Activated T-cell treated with anti-CD3 and anti-CD28 coated beads for 48 hours (primary cell): ENCODE measurements at regions not wholly inside any gene's neighbourhood (a gene's known extent, or its start where the extent isn't known, plus 50 kb on each side); places are given as distances from the start of the nearest gene placed in this dataset.
A peak's percentile ranks its signal among the peaks of the same experiment; 100 is the strongest.

Experiments used
- DNase-seq: peaks from one replicate; pipeline ENCODE4 v3.0.0-alpha.2; 2020; ENCODE audit warnings: low read depth

DNA sequence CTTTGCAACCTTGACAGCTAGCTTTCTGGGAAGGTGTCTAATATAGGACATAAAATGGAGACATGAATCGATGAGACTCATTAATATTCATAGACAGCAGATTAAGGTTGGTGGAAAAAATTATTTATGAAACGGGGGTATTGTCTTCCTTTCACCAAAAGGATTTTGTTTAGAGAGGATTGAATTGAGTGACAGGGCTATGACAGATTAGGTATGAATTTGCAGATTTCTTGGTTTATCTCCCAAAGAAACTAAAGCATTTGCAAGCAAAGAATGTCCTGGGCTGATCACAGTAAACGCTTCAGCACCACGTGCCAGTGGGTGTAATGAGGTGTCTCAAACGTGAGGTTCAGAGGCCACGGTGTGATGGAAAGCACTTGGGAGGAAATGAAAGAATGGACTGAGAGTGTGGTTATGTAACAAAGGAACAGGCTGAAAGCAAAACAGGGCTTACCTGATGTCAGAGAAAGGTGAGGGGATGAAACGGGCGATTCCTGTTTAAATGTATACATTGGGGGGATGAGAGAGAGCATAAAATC lies 329.2 kb upstream of the NPVF start:
- DNase-seq, result no peak

DNA sequence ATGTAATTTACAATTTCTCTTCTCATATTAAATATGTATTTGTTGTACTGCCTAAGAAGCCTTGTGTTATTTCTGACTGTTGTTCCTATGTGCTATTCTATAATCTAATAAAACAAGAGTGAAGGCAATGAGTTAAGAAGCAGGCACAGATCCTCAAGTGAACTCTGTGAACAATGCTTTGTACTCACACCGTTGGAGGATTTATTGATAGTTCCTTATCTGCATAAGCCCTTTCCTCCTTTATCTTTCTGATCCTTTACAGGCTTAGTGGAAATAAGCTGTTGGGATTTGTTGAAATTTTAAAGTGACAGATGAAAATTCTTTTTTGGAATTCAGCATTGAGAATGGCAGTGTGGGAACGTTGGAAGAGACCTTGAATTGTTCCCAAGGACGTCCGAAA lies 329.6 kb upstream of the NPVF start:
- DNase-seq, result no peak

DNA sequence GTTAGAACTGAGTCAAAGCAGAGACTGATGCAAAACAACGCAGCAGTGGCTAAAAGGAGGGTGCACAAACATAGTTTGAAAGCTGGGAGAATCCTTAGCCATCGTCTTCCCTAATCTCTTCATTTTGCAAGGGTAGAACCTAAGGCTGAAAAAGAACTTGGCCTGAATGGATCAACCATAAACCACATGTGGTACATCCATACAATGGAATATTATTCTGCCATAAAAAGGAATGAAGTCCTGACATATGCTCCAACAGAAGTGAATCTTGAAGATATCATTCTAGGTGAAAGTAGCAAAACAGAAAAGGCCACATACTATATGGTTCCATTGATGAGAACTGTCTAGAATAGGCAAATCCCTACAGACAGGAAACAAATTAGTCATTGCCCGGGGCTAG lies 330.3 kb upstream of the NPVF start:
- DNase-seq, result no peak

DNA sequence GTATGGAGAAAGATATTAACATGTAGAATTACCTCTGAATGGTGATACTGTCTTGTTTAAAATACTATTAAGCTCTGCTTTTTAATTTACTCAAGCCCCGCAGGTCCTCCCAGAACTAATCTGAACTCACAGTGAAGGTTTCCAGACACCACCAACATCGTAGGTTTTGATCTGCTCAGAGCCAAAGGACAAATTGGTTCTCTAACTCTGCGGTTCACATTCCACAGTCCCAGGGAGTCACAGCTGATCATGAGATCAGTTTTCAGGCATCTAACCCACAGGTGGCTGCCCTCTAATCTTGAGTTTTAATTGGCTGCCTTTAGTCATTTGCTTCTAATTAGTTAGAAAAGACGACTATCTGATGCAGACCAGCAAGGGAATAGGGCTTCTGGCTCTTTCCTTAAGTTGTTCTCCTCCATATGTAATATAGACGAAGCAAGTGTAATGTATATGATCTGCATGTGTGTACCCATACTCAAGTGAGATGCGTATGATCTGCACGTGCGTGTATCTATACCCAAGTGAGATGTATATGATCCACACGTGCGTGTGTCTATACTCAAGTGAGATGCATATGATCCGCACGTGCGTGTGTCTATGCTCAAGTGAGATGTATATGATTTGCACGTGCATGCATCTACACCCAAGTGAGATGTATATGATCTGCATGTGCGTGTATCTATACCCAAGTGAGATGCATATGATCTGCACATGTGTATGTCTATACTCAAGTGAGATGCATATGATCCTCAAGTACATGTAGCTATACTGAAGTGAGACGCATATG lies 331.5 kb upstream of the NPVF start:
- DNase-seq, result no peak

DNA sequence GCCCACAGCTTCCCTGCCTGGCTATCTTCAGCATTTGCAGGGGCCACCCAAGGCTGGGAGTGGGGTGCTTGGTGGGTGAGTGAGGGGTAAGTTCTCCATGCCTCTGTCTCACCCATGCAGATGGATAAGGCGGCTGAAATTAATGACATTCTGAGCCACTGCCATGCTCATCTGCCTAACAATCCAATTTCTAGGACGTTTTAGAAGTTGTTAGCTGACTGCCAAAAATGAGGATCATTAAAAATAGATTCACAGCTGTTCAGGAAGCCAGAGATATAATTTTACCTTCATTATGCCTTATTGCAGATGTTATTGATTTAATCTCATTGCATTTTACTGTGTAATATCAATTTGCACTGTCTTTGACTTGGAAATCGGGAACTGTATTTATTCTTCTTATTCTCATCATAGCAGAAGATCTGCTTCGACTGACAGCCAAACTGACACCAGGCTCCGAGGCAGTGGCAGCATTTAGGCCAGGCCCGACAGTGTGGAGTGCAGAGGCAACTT lies 334.4 kb upstream of the NPVF start:
- DNase-seq, result no peak

DNA sequence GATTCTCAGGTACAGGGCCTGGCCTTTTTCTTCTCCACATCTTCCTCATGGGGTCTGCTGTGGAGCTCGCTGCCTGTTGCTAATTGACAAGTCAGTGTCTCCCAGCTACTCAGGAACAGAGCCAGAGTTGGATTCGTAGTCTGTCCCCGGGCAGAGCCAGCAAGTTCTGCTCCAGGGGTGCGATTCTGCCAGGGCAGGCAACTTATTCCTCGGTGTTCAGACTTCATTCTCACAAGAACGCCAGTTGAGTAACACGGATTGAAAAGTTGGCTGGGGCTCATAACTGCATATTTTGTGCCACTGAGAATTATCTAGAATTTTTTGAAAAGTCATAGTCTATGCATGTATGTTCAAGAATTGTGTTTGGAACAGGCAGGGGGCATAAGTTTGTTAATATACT lies 336.7 kb upstream of the NPVF start:
- DNase-seq, result no peak

DNA sequence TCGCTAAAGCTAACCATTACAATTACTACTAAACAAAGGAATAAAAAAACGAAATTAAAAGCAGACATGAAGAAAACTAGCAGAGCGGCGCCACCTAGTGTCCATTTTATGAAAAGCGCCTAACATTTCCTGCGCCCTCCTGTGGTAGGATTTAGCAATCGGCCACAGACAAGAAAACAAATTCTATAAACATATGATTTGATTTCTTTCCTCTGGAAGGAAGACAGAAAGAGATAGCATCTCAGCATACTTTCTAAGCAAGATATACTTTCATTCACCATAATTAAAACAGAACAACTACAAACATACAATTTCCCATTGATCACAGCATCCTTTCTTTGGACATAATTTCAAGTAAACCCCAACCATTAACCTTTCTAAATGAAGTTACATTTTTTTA lies 337.7 kb upstream of the NPVF start:
- DNase-seq, result peak; percentile 43

DNA sequence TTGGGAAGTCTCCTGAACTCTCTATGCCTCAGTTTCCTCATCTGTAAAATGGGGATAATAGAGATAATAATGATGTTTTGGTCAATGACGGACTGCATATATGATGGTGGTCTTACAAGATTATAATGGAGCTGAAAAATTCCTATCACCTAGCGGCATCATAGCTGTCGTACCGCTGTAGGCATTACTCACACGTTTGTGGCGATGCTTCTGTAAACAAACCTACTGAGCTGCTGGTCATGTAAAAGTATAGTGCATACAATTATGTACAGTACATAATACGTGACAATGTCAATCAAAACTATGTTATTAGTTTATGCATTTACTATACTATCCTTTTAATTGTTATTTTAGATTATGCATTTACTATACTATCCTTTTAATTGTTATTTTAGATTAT lies 339.1 kb upstream of the NPVF start:
- no peak for DNase-seq

DNA sequence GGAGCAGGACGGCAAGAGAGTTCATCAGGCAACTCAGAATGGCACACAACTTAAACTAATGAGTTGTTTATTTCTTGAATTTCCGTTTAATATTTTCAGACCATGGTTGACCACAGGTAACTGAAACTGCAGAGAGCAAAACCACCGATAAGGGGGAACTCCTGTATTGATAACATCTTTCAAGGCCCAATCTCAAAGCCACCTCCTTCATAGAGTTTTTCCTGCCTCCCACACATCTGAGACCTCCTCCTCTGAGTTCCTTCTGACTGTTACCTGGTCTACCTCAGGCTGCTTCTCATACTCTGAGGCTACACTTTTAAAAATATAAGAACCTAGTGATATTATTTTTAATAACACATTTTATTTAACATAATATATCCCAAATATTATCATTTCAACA lies 341.5 kb upstream of the NPVF start:
- no peak for DNase-seq

DNA sequence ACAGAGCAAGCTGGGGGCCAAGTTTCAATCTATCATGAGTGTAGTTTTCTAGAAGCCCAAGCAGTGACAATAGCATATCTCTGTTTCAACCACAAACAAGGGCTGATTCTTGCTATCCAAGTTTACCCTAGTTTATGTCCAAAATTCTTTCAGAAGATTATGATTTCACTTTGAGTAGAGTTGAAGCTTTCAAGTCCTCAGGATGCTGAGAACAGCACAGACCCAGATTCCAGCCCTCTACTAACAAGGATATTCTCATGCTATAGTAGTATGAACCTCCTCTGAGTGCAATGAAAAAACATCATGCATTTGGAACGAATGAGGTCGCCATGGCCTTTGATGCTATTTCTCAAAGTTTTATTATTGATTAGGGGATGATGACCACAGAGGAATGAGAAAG lies 344.1 kb upstream of the NPVF start:
- DNase-seq, result no peak

DNA sequence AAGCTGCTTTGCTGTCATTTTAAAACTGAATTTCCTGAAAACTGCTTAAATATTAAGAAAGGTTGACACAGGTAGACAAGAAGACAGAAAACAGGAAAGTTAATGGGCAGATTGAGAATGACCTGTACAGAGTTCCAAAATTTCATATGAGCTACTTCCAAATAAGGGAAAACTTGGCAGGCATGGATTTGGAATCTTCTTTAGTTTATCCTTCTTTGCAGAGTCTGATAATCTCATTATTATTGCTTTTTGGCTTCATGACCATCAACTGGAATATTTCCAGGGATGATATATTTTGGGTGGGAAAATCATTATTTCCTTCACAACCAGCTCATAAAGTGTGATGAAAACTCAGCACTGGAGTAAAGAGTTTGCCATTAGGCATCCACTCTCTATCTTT lies 346.5 kb upstream of the NPVF start:
- DNase-seq, result no peak

DNA sequence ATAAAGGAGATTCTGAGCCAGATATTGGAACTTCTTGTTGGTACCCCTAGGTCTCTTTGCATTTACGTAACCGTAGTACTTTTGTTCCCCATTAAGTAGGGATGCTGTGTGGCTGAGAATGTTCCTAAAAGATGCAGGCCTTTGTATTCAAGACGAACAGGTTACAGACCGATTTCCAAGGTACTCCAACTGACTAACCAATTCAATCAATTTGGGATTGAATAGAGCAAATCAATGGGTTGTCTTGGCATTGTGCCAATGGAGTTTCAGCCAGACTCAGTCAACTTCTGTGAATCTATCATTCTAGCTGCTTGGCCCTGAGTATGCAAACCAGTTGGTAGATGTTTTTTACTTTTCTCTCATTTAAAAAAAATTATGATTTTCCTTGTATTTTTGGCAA lies 347.3 kb upstream of the NPVF start:
- no peak for DNase-seq

DNA sequence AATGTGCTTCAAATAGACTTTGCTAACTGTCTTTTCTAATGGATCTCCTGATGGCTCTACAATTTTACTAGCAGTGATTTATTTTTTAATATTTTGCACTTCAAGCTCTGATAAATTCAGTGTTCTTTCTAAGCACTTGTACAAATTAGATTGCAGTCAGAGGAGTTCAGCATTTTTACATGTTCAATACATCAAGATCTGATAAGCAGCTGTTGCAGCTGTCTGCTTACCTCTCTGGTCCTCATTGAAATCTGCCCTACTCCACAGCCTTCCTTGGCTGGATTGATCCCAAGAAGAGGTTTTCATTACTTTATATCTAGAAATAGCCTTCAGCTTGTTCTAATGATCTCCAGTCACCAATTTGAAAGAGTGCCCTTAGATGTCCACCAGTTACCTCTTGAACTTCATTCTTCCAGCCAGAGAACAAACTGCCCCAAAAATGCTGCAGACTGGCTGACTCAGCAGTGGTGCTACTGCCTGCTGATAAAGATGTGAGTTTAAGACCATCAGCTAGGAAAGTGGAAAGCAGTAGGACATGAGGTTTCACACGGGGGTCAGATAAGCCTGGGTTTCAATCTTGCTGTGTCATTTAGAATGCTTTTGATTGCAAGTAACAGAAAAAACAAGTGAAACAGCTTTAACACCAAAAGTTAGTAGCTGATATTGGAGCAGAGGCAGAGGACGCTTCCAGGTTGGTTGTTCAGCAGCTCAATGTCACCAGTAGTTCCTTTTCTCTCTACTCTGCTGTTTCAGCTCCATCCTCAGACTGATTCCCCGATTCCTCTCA lies 350.9 kb upstream of the NPVF start:
- no peak for DNase-seq

DNA sequence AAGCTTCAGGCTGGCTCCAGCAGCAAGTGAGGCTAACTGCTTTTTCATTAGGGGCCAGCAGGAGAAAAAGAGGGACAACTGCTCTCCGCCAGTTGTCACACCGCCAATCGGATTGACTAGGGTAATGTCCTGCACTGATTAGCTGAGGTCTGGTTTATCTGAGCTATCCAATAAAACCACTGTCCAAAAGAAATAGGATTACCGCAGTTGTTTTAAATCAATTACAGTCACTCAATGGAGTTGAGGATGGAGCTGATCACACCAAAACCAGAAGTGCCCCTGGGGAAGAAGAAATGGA lies 351.4 kb upstream of the NPVF start:
- DNase-seq, result no peak

DNA sequence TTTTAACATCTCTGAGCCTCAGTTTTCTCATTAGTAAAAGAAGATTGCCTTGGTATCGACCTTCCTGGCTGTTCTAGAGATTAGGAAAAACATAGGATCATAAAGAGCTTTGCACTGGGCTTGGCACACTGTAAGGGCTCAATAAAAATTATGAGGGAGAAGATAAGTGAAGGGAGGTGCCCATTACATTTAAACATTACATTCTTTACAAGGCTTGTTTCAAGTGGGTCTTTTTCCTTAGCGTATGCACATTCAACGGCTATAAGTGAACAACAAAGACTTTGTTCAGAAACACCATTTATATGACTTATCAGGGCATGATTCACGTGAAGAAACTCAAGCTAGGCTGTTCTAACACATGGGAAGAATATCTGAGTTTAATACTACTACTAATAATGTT lies 351.9 kb upstream of the NPVF start:
- DNase-seq, result no peak

DNA sequence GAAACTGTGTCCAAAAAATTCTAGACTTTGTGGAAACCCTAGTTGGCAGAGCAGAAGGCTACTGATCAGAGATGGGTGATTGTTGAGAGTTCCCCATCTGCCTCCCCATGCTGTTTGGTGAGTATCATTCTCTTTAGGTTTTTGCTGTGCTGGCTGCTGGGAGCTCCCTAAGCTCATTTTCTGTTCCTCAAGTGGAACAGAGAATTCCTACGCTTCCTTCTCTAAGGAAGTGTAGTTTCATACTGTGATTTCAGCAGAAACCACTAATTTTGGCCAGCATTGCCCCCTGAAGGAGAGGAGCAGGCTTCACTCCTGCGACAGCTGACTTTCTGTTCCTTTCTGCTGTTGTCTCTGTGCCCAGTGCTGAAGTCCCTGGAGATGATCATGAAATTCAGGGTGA lies 355.3 kb upstream of the NPVF start:
- no peak for DNase-seq

DNA sequence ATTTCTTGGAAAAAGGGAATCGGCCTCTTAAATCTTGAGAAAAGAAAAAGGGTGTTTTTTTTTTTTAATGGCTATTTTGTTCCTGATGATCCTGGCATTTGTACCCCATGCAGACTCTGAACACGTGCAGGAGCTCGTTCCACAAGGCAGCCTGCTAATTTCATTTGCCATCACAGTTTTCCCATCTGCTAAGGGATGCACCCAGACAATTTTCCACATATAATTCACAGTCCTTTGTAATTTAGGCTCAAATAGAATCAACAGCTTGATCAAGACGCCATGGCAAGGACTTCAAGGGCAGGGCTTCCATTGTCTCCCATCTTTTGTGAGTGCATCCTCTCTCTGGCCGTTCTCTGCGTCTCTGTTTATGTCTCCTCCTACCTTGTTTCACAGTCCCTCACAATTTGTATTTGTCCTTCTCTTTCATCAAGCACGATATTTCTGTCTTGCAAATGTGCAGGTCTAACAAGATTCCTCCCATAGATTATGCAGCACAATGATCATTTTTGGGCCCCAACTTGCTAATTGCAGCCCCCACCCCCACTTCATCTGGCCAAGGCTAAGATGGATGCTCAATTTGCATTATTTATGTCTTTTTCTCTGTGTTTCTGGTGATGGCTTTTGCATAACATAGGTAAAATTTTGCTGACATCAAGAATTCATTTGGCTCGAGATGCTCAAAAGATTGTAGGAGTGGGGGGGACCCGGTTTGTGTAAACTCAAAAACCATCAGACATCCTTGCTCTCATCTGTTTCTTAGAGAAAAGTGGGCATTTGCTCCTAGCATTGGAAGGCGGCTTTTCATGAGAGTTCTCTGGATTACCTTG lies 356.0 kb upstream of the NPVF start:
- no peak for DNase-seq

DNA sequence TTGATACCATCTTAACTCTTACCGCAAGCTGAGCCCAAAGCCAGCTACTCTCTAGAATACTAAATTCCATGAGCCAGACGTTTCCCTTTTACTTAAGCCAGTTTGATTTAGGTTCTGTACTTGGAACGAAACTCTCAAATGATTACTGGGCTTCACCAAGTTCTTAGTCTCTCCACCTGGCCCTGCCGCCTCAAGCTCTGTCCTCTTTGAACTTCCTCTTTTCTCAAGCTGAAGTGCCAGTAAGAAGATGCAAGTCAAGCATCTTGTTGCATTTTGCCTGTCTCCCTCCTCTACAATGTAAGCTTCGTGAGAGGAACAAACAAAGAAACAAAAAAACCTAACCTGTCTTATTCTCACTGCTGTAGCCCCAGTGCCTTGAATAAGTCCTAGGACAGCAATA lies 358.2 kb upstream of the NPVF start:
- no peak for DNase-seq

DNA sequence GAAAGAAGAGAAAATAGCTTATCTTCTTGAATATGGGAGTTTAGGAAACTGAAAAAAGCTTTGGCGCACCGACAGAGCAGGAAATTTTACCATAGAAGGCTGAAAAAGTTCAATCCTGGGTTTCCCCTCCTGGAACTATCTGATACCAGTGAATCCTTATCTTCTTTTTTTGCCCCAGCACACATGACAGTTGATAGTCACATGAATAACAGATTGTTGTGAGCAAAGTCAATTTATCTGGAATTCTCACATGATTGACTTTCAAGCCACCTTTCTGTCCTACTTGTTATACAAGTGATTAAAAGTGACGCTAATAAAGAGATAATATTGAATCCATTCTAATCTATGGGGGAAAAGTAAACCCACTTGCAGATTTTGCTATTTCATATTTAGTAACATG lies 365.8 kb upstream of the NPVF start:
- DNase-seq, result no peak

DNA sequence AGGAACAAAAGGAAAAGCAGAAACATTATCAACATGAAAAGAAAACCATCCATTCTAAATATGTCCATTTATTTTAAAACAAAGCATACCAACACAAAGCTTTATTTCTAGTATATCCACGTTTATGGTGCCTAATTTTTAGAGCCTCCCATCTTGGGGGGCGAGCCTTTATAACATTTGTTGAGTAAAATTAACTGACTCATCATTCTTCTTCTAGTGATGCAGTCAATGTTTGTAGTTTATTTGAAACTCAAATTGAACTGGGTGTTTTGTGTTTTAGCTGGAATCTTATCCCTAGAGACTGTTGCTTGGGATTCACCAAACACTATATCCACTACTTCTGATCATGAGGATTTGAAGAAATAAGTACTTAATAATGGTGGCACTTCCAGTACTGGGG lies 366.4 kb upstream of the NPVF start:
- no peak for DNase-seq

DNA sequence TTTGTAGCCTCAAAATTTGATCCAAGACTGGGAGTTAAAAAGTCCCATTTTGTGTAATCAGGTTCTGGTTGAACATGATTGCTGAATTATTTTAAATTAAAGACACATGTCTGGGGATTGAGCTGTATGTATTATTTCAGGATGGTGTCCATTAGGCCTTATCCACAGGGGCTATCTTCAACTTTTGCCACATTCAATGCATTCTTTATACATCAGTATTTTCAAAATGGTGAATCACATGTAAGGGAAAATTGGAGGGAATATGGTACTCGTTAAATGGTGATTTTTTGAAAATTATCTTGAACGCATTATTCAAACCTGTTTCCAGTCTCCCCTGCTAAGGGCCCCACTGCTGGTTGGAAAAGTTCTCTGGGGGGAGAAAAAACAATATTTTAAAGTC lies 367.7 kb upstream of the NPVF start:
- no peak for DNase-seq

DNA sequence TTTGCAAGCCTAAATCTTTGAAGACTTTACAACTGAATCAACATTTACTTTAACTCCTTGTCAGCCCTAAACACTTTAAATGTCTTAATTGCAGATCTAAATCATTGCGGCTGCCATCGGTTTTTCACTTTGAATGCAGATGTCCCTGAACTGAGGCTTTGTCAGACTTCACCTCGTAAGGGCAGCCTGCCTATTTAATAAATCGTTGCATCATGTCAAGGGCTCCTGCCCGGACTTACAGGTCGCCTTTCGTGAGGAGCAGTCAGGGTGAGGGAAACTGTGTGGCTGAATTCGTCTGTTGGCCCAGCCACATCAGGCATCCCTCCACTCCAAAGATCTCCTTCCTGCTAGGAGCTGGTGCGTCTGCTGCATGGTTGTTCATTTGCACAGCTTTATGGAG lies 368.2 kb upstream of the NPVF start:
- no peak for DNase-seq

DNA sequence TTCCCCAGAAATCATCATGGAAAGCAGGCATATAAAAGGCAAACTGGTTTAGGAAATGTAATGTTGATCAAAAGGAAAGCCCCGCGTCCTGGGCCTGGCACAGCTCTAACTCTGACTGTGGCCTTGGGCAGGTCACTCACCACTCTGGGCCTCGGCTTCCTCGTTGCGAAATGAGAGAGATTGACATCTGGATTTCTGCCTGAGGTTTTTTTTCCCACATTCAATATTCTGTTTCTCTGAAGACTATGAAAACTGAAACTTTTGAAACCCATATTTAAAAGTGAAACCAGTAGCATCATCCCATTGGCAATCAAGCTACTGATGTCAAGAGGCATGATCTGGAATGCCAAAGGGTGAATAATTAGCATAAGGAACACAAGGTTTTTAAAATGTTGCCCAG lies 369.7 kb upstream of the NPVF start:
- DNase-seq, result no peak
